Memory B cell (primary cell): ENCODE measurements at regions not wholly inside any gene's neighbourhood (a gene's known extent, or its start where the extent isn't known, plus 50 kb on each side); places are given as distances from the start of the nearest gene placed in this dataset.

Experiments used
- ATAC-seq: fragments of 150-1000 bp; cut with Tn5 transposase; 2 replicates; pipeline ENCODE4 v1.10.0; 2021; ENCODE audit warnings: low read depth, mild to moderate bottlenecking, moderate library complexity
- DNase-seq, 2 donors: peaks; one replicate each; pipeline ENCODE4 v3.0.0; 2022; ENCODE audit warnings: low spot score in 2 of 2
- H3K27ac Mint-ChIP-seq: one replicate; pipeline ENCODE4 v1.8.0; 2022; ENCODE audit warnings: mild to moderate bottlenecking, moderate library complexity, mixed read lengths
- H3K27me3 Mint-ChIP-seq: one replicate; pipeline ENCODE4 v1.8.0; 2022; ENCODE audit warnings: mixed read lengths
- H3K36me3 Mint-ChIP-seq: one replicate; pipeline ENCODE4 v1.8.0; 2022; ENCODE audit warnings: mild to moderate bottlenecking, mixed read lengths
- H3K4me1 Mint-ChIP-seq: one replicate; pipeline ENCODE4 v1.8.0; 2022; ENCODE audit warnings: mixed read lengths
- H3K4me3 Mint-ChIP-seq: one replicate; pipeline ENCODE4 v1.8.0; 2022; ENCODE audit warnings: mild to moderate bottlenecking, moderate library complexity, mixed read lengths
- H3K9me3 Mint-ChIP-seq: one replicate; pipeline ENCODE4 v1.8.0; 2022; ENCODE audit warnings: mixed read lengths

GRCh38 chr3:99016452-99016851 is 115.0 kb upstream of the DCBLD2 start:
- ATAC-seq (no peak), DNase-seq (no peak)
- Mint-ChIP-seq H3K27ac (no peak overlapping the region), H3K36me3 (no peaks in the 10 kb centered on the region), H3K4me1 (no peaks in the 10 kb centered on the region), H3K27me3 (peaks cover 1% of the 10 kb centered on the region), H3K9me3 (no peaks in the 10 kb centered on the region), H3K4me3 (no peak overlapping the region)

- no peak for ATAC-seq
Observed at GRCh38 chr3:99013777-99014315, 112.4 kb upstream of the DCBLD2 start.

GRCh38 chr3:99013077-99013476 is 111.6 kb upstream of the DCBLD2 start:
- ATAC-seq (no peak), DNase-seq (no peak)
- Mint-ChIP-seq H3K36me3 (no peaks in the 10 kb centered on the region), H3K4me3 (no peak overlapping the region), H3K27ac (no peak overlapping the region), H3K27me3 (no peaks in the 10 kb centered on the region), H3K9me3 (no peaks in the 10 kb centered on the region), H3K4me1 (no peaks in the 10 kb centered on the region)

More at GRCh38 chr3:99013777-99014315, 112.4 kb upstream of the DCBLD2 start:
- DNase-seq = no peak
- Mint-ChIP-seq H3K36me3 (no peaks in the 10 kb centered on the region), H3K27ac (no peak overlapping the region), H3K27me3 (no peaks in the 10 kb centered on the region), H3K9me3 (no peaks in the 10 kb centered on the region), H3K4me3 (no peak overlapping the region), H3K4me1 (no peaks in the 10 kb centered on the region)

GRCh38 chr3:99012051-99012450 is 110.6 kb upstream of the DCBLD2 start:
- Mint-ChIP-seq H3K27ac (no peak overlapping the region), H3K9me3 (no peaks in the 10 kb centered on the region), H3K4me3 (no peak overlapping the region), H3K4me1 (no peaks in the 10 kb centered on the region), H3K27me3 (no peaks in the 10 kb centered on the region), H3K36me3 (no peaks in the 10 kb centered on the region)
- DNase-seq (no peak), ATAC-seq (no peak)

- Mint-ChIP-seq H3K27me3 (no peaks in the 10 kb centered on the region), H3K4me3 (no peak overlapping the region), H3K27ac (no peak overlapping the region), H3K36me3 (no peaks in the 10 kb centered on the region), H3K4me1 (no peaks in the 10 kb centered on the region), H3K9me3 (peaks cover 2% of the 10 kb centered on the region)
- no peak for ATAC-seq
- DNase-seq = no peak
Observed at GRCh38 chr3:99009851-99010250, 108.4 kb upstream of the DCBLD2 start.

GRCh38 chr3:99006686-99007085 is 105.2 kb upstream of the DCBLD2 start:
- Mint-ChIP-seq H3K27me3 (no peaks in the 10 kb centered on the region), H3K4me3 (no peak overlapping the region), H3K36me3 (no peaks in the 10 kb centered on the region), H3K4me1 (no peaks in the 10 kb centered on the region), H3K27ac (no peak overlapping the region), H3K9me3 (peaks cover 4% of the 10 kb centered on the region)
- ATAC-seq (no peak), DNase-seq (no peak)

- Mint-ChIP-seq H3K36me3 (no peaks in the 10 kb centered on the region), H3K27ac (no peak overlapping the region), H3K27me3 (peaks cover 5% of the 10 kb centered on the region), H3K9me3 (peaks cover 11% of the 10 kb centered on the region), H3K4me1 (no peaks in the 10 kb centered on the region), H3K4me3 (no peak overlapping the region)
- ATAC-seq = no peak
- DNase-seq = no peak
Observed at GRCh38 chr3:98999675-99000074, 98.2 kb upstream of the DCBLD2 start.

- peaks cover 6% of the 10 kb centered on the region for H3K9me3 Mint-ChIP-seq
- H3K4me1 Mint-ChIP-seq = no peaks in the 10 kb centered on the region
- no peak overlapping the region for H3K4me3 Mint-ChIP-seq
- H3K27ac Mint-ChIP-seq = no peak overlapping the region
- no peaks in the 10 kb centered on the region for H3K27me3 Mint-ChIP-seq
- no peak for ATAC-seq
- H3K36me3 Mint-ChIP-seq = no peaks in the 10 kb centered on the region
- no peak for DNase-seq
Observed at GRCh38 chr3:98994128-98994762, 92.8 kb upstream of the DCBLD2 start.

GRCh38 chr3:98991393-98991792 is 89.9 kb upstream of the DCBLD2 start:
- DNase-seq (no peak), ATAC-seq (no peak)
- Mint-ChIP-seq H3K36me3 (no peaks in the 10 kb centered on the region), H3K27ac (no peak overlapping the region), H3K4me3 (no peak overlapping the region), H3K27me3 (no peaks in the 10 kb centered on the region), H3K9me3 (peaks cover 5% of the 10 kb centered on the region), H3K4me1 (no peaks in the 10 kb centered on the region)

GRCh38 chr3:98990657-98991056 is 89.2 kb upstream of the DCBLD2 start:
- H3K27ac Mint-ChIP-seq = no peak overlapping the region
- H3K9me3 Mint-ChIP-seq = peaks cover 5% of the 10 kb centered on the region
- H3K27me3 Mint-ChIP-seq = no peaks in the 10 kb centered on the region
- H3K4me1 Mint-ChIP-seq = no peaks in the 10 kb centered on the region
- H3K4me3 Mint-ChIP-seq = no peak overlapping the region
- no peak for DNase-seq
- no peak for ATAC-seq
- no peaks in the 10 kb centered on the region for H3K36me3 Mint-ChIP-seq

GRCh38 chr3:98986073-98986472 is 84.6 kb upstream of the DCBLD2 start:
- DNase-seq (no peak), ATAC-seq (no peak)
- no peak overlapping the region for H3K4me3 Mint-ChIP-seq
- no peaks in the 10 kb centered on the region for H3K27me3 Mint-ChIP-seq
- H3K36me3 Mint-ChIP-seq = no peaks in the 10 kb centered on the region
- H3K27ac Mint-ChIP-seq = no peak overlapping the region
- H3K9me3 Mint-ChIP-seq = no peaks in the 10 kb centered on the region
- H3K4me1 Mint-ChIP-seq = no peaks in the 10 kb centered on the region

GRCh38 chr3:98985431-98985830 is 83.9 kb upstream of the DCBLD2 start:
- no peak for DNase-seq
- H3K36me3 Mint-ChIP-seq = no peaks in the 10 kb centered on the region

GRCh38 chr3:98984024-98984423 is 82.5 kb upstream of the DCBLD2 start:
- no peaks in the 10 kb centered on the region for H3K36me3 Mint-ChIP-seq
- H3K4me1 Mint-ChIP-seq = no peaks in the 10 kb centered on the region
- ATAC-seq (no peak), DNase-seq (no peak)
- no peak overlapping the region for H3K27ac Mint-ChIP-seq
- H3K9me3 Mint-ChIP-seq = no peaks in the 10 kb centered on the region
- no peak overlapping the region for H3K4me3 Mint-ChIP-seq
- H3K27me3 Mint-ChIP-seq = no peaks in the 10 kb centered on the region

More at GRCh38 chr3:98985431-98985830, 83.9 kb upstream of the DCBLD2 start:
- H3K27me3 Mint-ChIP-seq = no peaks in the 10 kb centered on the region
- no peaks in the 10 kb centered on the region for H3K9me3 Mint-ChIP-seq
- H3K4me3 Mint-ChIP-seq = no peak overlapping the region
- ATAC-seq = no peak
- H3K4me1 Mint-ChIP-seq = no peaks in the 10 kb centered on the region
- H3K27ac Mint-ChIP-seq = no peak overlapping the region

GRCh38 chr3:98982351-98982750 is 80.9 kb upstream of the DCBLD2 start:
- Mint-ChIP-seq H3K9me3 (no peaks in the 10 kb centered on the region), H3K4me1 (no peaks in the 10 kb centered on the region), H3K4me3 (no peak overlapping the region), H3K27me3 (no peaks in the 10 kb centered on the region), H3K36me3 (no peaks in the 10 kb centered on the region), H3K27ac (no peak overlapping the region)
- DNase-seq (no peak), ATAC-seq (no peak)

- Mint-ChIP-seq H3K9me3 (peaks cover 2% of the 10 kb centered on the region), H3K4me1 (no peaks in the 10 kb centered on the region), H3K36me3 (no peaks in the 10 kb centered on the region), H3K4me3 (no peak overlapping the region), H3K27ac (no peak overlapping the region), H3K27me3 (no peaks in the 10 kb centered on the region)
- ATAC-seq = no peak
- no peak for DNase-seq
Observed at GRCh38 chr3:98980915-98981596, 79.6 kb upstream of the DCBLD2 start.
